Erythroblast (primary cell): ENCODE measurements at regions not wholly inside any gene's neighbourhood (a gene's known extent, or its start where the extent isn't known, plus 50 kb on each side); places are given as distances from the start of the nearest gene placed in this dataset.

ENCODE experiments used
- GATA1 ChIP-seq: IDR thresholded peaks from 2 replicates; pipeline ENCODE4 v1.6.1; 2011; ENCODE audit warnings: low read depth, mild to moderate bottlenecking, control low read depth, low read length, moderate library complexity
- POLR2A ChIP-seq: IDR thresholded peaks from 2 replicates; pipeline ENCODE4 v1.6.1; 2011; ENCODE audit warnings: mild to moderate bottlenecking, low read length

DNA sequence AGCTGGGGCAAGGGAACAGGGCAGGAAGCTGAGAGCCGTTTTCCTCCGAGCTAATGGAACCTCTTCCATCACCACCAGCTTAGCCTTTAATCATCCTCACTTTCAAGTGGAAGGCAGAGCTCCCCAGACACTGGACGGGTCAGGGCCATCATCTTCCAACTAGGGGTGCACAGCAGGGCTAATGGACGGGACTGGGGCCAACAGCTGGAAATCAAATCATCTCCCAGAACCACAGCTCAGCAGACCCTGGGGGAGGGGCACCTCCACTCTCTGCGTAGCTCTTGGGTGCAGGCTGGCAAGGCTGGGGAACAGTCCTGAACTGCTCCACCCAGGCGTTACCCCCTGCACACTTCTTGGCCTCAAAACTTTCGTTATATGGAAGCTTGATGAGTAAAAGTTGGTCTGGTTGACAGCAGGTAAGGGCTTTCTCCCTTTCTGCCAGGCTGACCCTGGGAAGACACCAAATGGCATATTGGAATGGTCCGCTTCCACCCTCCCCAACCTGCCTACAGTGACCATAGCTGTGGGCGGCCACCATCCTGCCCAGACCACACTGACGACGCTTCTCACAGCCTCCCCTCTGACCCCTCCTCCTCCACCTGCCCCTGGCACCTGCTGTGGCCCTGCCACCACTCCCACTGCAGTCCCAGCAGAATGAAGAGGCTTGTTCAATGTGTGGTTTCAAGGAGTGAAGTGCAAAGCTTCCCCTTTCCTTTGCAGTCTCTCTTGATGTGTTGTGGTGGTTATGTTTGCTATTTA is 51.7 kb upstream of the RET start:
- TF ChIP-seq POLR2A (no peak), GATA1 (no peak)
